OCI-LY3 (cell line): ENCODE measurements at regions not wholly inside any gene's neighbourhood (a gene's known extent, or its start where the extent isn't known, plus 50 kb on each side); places are given as distances from the start of the nearest gene placed in this dataset.

Source experiments
- EZH2phosphoT487 ChIP-seq: fragments of 200-600 bp; shearing (Covaris generic); IDR thresholded peaks from 2 replicates; pipeline ENCODE4 v1.6.1; 2018; ENCODE audit warnings: antibody characterized with exemption, mixed run types, low read depth
- TF ChIP-seq, protein P1 (sequence below): fragments of 200-600, 300-600 bp; sonication (generic); IDR thresholded peaks from 2 replicates; pipeline ENCODE4 v1.5.1; 2014; ENCODE audit warnings: antibody characterized with exemption, low read length, low read depth

DNA sequence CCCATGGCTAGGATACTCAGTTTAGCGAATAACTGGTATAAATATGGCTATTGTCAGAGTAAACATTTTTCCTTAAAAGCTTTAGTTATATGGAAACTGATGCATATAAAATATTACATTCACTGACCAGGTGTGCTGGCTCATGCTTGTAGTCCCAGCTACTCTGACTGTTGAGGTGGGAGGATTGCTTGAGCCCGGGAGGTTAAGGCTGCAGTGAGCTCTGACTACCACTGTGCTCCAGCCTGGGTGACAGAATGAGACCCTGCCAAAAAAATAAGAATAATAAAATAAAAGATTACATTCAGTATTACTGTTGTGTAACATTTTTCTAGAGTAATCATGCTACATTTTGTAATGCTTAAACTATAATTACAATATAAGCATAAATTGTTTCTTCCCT lies 350.4 kb upstream of the FSIP2 start:
- TF ChIP-seq, protein P1, sequence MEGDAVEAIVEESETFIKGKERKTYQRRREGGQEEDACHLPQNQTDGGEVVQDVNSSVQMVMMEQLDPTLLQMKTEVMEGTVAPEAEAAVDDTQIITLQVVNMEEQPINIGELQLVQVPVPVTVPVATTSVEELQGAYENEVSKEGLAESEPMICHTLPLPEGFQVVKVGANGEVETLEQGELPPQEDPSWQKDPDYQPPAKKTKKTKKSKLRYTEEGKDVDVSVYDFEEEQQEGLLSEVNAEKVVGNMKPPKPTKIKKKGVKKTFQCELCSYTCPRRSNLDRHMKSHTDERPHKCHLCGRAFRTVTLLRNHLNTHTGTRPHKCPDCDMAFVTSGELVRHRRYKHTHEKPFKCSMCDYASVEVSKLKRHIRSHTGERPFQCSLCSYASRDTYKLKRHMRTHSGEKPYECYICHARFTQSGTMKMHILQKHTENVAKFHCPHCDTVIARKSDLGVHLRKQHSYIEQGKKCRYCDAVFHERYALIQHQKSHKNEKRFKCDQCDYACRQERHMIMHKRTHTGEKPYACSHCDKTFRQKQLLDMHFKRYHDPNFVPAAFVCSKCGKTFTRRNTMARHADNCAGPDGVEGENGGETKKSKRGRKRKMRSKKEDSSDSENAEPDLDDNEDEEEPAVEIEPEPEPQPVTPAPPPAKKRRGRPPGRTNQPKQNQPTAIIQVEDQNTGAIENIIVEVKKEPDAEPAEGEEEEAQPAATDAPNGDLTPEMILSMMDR: no peak
- TF ChIP-seq EZH2phosphoT487: no peak
